Skin of body (tissue), 1 donor: ENCODE measurements at regions not wholly inside any gene's neighbourhood (a gene's known extent, or its start where the extent isn't known, plus 50 kb on each side); places are given as distances from the start of the nearest gene placed in this dataset.
"Not testable (repeated sequence)": the region's sequence is repeated elsewhere in the genome, so short reads cannot be mapped to it uniquely, and the experiment has no call there.

ENCODE experiments used
- DNase-seq: peaks from one replicate; lab custom pipeline; 2025; lab: John Stamatoyannopoulos, UW

DNA sequence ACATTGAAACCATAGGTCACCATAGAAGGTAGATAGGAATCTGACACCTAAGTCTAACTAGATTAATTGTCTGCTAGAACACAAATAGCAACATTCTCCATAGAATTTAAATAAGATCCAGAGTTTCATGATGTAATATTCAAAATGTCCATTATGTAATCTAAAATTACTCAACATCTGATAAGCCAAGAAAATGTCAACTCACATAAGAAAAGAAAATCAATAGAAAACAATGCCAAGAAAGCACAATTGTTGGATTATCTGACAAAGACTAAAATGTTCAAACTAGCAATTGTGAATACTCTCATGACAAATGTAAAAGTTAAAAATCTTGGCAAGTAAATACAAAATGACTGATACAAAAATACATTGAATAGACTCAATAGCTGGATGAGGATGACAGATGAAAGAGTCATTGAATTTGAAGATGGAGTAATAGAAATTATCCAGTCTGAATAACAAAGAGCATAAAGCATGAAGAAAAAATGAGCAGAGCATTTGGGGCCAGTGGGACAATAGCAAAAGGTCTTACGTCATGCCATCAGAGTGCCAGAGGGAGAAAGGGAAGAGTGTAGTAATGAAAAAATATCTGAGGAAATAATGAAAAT lies 358.6 kb downstream of the METTL4 start:
- peak; percentile 46 for DNase-seq

DNA sequence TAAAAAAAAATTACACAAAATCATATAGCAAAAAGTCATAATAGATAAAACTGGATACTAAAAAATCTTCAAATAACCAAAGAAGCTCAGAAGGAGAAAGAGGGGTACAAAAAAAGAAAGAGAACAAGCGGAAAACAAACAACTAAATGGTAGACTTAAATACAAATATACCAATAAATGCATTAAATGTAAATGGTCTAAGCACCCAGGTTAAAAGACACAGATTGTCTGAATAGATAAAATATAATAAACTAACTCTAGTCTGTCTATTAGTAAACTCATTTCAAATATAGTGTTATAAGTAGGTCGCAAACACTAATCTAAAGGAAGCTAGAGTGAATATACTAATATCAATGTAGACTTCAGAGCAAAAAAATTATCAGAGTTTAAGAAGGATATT lies 357.4 kb downstream of the METTL4 start:
- no peak for DNase-seq

DNA sequence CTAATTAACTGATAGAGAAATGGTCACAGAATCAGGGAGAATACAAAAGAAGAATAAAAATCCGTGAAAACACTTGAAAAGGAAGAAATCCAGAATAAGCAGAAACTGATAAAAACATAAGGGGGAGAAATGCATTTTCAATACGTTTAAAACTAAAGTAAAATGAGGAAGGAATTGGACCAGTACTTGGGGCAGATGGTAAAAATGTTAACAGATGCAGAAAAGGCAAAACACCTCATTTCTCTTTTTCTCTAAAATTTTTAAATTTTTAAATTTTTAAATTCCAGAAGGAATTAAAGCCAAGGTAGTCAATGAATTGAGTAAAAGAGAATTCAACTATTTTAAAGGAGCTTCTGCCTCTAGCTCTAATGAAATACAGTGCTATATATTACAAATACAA lies 353.9 kb downstream of the METTL4 start:
- DNase-seq = no peak

DNA sequence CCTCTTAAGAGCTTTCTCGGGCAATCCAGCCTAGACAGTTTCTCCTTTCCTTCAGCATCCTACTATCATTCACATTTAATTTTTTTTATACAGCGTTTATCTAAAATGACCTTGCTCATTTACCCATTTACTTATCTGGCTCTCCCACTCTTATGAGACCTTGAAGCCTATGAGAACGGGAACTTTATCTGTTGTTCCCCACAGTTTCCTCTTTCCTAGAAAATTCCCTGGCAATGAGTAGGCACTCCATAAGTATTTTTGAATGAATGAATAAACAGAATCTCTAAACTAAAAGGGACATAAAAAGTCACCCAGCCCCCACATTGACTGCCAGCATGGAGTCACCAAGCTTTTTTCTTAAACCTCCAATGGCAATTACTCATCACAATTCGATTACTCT lies 353.2 kb downstream of the METTL4 start:
- no peak for DNase-seq

DNA sequence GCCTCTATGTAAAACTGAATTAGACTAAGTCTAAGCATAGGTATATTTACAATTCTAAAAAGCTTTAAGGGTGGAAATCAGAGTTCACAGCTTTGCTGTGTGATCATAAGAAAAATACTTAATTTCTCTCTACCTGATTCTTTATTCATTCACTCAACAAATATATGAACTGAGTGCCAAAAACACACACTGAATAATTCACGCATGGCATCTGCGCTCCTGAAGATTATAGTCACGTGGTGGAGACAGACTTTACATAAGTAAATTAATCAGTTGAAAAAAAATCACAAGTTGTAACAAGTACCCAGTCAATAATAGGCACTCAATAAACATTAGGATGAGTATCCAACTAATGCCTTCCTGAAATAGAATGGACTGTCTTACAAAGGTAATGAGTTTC lies 351.6 kb downstream of the METTL4 start:
- no peak for DNase-seq

DNA sequence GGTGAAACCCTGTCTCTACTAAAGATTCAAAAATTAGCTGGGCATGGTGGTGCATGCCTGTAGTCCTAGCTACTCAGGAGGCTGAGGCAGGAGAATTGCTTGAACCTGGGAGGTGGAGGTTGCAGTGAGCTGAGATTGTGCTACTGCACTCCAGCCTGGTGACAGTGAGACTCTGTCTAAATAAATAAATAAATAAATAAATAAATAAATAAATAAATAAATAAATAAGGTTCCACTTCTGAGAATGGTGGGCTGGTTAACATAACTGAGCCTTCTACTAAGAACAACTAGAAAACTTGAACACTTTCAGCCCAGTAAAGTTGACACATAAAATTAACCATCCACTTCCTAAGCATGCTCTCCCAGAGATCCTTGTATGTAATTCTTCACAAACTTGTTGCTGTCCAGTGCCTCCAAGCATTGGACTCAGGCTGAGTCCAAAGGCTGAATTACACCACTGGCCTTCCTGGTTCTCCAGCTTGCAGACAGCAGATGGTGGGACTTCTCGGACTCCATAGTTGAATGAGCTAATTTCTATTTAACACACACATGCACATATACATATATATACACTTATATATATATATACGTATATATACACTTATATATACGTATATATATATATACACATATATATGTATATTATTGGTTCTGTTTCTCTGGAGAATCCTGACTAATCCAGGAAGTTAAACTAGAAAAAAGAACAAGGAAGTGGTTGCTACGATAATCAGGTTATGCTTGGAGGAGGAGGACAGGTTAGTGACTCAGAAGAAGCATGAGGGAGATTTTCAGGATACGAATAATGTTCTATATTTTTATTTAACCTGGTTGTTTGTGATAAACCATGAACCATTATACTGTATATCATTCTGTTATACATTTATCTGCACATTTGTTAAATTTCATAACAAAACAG lies 348.8 kb downstream of the METTL4 start:
- no peak for DNase-seq

DNA sequence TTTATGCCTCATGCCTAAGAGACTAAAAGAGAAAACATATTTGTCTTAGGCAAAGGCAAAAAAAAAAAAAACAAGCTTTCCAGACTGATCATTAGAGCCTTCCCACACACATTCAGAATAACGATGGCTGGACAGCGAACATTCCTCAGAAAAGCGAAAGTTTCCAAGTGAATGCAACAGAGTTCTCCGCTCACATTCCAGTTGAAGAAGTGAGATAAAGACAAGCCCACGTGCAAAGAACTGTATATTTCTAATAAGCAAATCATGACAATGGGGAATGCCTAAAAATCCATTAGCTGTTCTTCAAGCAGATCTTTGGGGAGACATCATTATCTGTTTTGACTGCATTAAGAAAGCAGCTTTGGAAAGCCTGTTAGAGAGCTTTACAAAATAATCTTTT lies 347.9 kb downstream of the METTL4 start:
- peak; percentile 11 for DNase-seq

DNA sequence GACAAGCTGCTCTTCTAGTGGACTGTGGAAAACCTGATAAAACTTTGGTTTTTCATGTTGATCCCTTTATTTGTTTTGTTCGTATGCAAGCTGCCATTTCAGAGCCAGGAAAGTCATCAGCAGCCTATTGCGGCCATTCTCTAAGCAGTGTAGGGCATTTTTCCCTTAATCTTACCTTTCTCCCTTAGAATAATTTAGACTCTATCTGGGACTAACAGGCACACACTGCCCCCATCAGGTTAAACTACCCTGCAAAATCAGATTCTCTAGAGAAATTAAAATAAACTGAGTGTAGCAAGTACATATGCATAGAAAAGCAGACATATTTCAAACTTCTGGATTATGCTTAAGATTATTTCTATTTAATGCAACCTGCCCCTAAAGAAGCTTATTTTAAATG lies 347.5 kb downstream of the METTL4 start:
- DNase-seq = peak; percentile 11

DNA sequence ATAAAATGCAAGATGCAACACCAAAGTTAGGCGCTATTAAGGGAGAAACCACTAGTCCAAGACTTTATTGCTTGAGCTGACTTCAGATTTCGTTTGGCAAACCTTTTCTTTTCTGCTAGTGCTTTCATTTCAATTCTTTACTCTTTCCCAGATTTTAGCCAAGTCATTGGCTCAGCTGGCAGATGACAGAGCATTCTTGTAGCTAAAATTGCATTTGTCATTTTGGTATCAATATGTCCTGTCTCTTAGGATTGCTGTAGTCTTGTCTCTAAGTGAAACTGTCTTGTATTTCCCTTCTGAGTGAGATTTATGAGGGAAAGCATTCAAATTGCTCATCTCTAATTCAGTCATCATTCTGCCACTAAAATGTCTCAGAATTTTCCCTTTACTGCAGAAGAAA lies 335.1 kb downstream of the METTL4 start:
- DNase-seq = no peak

DNA sequence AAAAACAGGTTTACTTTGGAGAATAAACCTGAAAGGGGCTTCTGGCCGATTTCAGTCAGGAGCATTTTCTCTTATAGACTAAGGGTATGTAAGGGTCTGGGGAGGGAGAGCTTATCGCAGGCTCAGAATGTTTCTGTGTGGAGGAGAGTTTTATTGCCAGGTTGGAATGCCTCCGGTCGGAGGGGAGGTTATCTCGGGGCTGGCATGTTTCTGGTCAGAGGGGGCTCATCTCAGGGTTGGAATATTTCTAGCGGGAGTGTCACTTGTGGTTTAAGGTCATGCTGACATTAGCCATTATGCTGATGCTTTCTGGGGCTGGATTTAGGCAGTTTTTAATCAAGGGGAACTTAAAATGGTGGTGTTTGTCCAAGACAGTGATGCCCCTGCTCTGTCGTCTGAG lies 333.6 kb downstream of the METTL4 start:
- no peak for DNase-seq

DNA sequence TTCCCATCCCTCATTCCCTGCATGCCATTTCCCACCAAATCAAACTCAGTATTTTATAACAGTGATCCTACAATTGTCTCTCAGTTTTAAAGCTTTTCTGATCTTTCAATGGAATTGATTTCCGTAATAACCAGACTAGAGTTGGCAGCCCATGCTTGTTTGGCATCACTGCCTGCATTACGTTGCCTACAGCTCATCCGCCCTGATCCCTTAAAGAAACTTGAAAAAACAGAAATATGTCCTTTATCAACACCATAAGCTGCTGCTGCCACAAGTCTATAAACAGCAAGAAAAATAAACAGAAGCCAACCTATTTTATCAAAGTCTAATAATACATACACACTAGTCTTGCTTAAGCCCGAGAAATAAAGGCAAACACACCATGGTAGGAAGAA lies 331.0 kb downstream of the METTL4 start:
- no peak for DNase-seq

DNA sequence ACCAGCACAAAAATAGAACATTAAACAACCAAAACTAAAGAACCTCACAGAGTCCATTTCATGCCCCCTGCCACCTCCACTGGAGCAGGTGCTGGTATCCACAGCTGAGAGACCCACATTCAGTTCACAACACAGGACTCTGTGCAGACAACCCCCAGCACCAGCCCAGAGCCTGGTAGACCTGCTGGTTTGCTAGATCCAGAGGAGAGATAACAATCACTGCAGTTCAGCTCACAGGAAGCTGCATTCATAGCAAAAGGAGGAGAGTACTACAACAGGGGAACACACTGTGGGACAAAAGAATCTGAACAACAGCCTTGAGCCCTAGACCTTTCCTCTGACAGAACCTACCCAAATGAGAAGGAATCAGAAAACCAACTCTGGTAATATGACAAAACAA lies 326.7 kb downstream of the METTL4 start:
- DNase-seq = no peak

DNA sequence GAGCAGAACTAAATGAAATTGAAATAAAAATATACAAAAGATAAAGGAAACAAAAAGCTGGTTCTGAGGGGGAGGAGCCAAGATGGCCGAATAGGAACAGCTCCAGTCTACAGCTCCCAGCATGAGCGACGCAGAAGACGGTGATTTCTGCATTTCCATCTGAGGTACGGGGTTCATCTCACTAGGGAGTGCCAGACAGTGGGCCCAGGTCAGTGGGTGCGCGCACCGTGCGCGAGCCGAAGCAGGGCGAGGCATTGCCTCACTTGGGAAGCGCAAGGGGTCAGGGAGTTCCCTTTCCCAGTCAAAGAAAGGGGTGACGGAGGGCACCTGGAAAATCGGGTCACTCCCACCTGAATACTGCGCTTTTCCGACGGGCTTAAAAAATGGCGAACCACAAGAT lies 324.2 kb downstream of the METTL4 start:
- DNase-seq = not testable (repeated sequence)

DNA sequence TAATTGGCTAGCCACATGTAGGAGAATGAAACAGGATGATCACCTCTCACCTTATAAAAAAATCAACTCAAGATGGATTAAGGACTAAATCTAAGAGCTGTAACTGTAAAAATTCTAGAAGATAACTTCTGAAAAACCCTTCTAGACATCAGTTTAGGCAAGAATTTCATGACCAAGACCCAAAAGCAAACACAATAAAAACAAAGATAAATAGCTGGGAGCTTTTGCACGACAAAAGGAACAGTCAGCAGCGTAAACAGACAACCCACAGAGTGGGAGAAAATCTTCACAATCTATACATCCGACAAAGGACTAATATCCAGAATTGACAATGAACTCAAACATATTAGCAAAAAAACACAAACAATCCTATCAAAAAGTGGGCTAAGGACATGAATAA lies 316.3 kb downstream of the METTL4 start:
- DNase-seq = no peak

DNA sequence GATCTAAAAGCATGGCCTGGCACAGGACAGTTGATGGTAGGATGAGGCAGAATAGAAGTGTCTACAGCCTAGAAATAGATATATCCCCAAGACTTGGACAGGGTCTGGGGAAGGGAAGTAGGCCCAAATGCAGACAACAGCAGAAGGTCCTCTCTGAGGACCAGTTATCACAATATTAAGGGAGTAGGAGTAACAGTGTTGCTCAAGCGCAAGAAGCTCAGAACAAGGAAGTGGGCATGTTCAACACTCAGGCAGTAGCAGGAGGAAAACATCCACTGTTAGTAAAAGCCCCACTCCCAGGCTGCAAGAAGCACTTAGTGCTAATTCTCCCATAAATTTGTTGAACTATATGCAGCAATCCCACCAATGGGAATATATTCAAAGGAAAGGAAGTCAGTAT lies 314.7 kb downstream of the METTL4 start:
- no peak for DNase-seq

DNA sequence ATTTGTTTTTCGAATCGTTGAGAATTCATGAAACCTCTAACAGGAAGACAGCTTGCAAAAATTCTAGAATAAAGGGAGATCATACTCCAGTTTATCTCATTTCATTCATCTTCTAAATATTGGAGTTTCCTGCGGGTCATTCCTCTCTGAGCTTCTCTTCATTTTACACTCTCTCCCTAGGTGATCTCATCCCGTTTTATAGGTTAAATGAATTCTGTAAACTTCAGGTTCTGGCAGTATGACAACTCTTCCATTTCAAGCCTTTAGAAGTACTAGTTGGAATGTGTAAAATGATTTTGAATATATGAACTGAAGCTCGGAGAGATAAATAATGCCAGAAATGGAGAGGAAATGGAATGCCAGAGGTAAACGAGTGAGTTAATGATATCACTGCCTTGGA lies 312.4 kb downstream of the METTL4 start:
- no peak for DNase-seq

DNA sequence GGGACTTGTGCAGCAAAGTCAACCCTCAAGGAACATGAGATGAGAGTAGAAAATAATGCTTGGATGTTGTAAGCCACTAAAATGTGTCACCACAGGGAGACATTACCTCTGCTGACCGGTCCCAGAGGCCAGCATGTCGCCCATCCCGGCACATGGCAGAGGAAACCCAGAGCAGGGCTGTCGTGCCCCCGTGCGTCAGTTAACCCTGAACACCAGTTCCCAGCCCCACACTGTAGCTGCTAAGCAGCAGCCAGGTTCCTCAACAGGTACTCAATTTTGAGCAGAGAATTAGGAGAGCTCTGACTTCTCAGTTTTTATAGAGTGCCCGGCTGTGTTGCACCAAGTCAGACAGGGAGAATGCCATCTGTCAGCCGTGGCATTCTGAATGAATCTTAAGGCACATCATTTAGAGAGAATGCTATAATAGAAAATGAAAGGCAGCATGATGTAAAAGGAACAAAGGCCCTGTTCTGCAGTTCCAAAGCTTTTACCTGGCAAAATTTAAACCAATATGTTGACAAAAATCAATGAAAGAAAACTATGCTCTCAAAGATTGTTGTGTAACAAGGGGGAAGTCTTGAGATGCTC lies 307.9 kb downstream of the METTL4 start:
- no peak for DNase-seq

DNA sequence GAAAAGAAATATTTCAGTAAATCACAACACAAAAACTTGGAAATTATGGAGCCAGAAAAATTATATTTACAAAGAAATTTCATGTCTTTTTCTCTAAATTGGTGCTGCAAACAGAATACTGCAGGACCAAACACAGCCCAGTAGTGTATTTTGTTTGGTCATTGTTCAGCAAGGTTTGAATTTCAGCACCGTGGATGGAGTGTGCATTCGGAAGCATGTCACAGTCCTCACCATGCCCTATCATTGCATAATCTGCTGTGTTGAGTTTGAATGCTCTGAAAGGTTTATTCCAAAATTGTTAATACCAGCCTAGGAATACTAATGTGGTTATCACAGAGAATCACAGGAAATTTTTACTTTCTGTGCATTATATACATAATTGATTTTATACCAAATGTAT lies 296.7 kb downstream of the METTL4 start:
- DNase-seq = no peak

DNA sequence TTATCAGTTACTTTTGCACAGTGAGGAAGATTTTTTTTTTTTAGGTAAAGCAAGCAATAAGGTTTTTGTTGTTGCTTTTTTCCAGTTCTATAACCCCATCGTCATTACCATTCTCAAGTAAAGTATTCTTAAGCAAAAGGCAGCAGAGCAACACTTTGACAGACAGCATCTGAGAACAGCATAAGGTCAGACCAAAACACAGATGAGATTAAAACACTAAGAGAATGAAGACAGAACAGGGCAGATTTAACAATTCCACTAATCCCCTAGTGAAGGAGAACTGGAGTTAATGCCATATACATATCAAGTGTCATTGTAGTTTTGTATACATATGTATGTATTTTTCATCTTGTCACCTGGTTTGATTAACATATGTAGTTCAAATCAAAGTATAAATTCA lies 290.2 kb downstream of the METTL4 start:
- no peak for DNase-seq

DNA sequence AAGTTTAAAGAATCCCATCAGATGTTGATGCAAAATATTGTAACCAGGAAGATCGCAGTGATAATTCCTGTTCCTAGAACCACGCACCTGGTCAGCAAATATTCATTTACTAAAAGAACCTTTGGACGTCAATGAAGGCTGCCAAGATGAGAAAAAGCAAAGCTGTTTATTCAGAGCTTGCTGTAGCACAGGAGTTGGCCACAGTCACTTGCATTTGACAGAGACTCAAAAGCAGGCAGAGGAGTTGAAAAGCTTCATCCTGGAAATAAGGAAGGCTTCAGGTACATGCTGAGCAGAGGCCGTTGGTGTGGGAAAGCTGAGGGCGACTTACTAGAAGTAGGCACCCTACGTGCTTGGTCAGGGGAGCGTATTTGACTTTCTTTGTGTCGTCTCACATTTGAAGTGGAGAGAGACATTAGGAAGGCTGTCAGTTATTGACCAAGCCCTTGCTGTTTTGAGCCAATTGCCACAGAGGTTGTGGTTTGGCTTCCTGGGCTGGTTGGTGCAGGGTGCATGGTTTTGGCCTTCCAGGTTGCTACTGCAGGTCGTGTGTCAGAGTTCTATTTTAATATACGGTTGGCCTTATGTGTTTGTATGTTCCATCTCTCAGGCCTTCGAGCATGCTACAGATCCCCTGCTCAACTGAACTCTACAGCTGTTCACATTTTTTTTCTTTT lies 289.6 kb downstream of the METTL4 start:
- DNase-seq = no peak

DNA sequence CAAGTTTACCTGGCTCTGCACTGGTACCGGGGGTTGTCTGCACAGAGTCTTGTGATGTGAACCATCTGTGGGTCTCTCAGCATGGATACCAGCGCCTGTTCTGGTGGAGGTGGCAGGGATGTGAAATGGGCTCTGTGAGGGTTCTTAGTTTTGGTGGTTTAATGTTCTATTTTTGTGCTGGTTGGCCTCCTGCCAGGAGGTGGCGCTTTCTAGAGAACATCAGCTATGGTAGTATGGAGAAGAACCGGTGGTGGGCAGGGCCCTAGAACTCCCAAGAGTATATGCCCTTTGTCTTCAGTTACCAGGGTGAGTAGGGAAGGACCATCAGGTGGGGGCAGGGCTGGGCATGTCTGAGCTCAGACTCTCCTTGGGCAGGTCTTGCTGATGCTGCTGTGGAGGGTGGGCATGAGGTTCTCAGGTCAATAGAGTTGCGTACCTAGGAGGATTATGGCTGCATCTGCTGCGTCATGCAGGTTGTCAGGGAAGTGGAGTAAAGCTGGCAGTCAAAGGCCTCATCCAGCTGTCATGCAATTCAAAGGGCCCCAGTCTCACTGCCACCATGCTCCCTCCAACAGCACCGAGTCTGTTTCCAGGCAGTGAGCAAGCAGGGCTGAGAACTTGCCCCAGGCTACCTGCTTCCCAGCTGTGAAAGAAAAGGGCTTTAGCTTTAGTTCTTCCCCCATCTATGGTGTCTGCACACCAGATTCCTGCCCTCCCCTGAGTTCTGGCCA lies 278.0 kb downstream of the METTL4 start:
- DNase-seq = no peak

DNA sequence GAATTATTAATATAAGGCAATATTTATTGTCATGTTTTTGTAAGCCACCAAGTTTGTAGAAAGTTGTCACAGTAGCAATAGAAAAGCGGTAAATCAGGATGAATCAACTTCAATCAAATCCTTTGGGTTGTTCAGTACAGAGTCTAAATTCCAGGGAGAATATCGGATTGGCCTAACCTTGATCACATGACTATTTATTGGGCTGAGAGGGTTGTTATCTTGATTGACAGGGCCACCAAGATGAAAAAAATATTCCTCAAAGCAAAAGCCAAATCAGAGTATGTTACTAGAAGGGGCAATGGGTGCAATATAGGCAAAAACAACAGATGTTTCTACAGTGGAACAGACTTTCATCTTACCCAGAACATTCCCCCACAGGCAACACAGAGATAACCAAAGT lies 270.0 kb downstream of the METTL4 start:
- no peak for DNase-seq
